GM18907 (cell line): ENCODE measurements at regions not wholly inside any gene's neighbourhood (a gene's known extent, or its start where the extent isn't known, plus 50 kb on each side); places are given as distances from the start of the nearest gene placed in this dataset.
"Not testable (repeated sequence)": the region's sequence is repeated elsewhere in the genome, so short reads cannot be mapped to it uniquely, and the experiment has no call there.

Experiments used
- ATAC-seq: cut with Tn5 transposase; IDR thresholded peaks from one replicate; pipeline ENCODE4 v1.9.1; 2021; ENCODE audit warnings: mild to moderate bottlenecking, moderate library complexity; ENCODE audit not compliant: unreplicated experiment

DNA sequence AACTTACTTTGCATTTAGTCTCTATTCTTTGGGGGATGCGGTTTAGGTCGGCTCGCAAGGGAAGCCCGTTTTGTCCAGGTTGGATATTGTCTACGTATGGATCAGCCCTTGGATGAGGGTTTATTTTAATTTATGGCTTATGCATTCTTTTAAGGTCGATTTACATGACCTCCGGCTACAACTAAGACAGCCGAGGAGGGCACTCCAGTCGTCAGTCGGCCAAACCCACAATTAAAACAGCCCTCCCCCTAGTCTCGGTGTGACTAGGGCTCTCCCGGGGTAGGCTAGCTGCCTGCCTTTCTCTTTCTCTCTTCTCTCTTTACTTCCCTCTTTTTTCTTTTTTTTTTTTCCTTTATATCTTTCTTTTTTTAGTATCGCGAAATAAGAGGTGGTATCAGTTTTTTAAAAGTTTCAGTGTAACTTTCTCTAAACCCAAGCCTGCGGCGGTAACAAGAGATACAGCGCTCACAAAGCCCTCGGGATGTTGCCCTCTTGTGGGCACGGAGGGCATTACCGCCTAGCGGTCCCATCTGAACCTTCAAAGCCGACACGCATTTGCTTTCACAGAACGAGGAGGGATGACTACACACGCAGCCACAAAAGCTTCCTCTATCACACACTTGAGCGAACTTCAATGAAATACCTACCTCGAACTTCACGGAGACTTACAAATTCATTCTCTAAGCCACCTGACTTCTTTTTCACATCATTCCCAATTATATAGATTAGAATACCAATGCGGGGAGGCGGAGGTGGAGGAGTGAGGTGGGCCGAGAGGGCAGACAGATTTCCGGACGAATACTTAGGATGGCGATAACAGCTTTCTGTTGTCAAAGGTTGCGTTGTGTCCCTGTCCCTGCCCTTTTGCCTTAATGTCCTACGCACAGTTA is 132.3 kb upstream of the C11orf58 start:
- peak; percentile 98 for ATAC-seq

DNA sequence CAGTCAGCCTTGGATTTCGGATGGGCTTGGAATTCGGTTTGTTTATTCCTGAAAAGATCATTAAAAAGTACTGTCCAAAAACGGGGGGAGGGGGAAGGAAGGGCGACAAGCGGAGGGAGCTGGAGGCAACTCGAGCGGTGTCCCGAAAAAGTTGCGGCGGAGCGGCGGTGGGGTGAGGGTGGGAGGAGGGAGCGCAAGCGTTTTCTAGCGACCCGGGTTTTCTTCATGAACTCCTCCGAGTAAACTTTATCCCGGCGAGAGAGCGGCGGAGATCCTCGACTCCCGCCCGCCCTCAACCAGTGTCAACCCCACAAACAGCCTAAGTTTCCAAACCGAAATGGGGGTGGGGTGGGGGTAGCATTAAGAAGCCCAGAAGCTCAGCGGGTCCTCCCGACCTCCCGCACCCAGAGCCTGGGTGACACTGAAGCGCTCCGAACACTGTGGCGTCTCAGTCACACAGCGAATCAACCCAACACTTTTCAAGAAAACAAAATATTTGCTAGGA is 133.0 kb upstream of the C11orf58 start:
- ATAC-seq, result no peak

DNA sequence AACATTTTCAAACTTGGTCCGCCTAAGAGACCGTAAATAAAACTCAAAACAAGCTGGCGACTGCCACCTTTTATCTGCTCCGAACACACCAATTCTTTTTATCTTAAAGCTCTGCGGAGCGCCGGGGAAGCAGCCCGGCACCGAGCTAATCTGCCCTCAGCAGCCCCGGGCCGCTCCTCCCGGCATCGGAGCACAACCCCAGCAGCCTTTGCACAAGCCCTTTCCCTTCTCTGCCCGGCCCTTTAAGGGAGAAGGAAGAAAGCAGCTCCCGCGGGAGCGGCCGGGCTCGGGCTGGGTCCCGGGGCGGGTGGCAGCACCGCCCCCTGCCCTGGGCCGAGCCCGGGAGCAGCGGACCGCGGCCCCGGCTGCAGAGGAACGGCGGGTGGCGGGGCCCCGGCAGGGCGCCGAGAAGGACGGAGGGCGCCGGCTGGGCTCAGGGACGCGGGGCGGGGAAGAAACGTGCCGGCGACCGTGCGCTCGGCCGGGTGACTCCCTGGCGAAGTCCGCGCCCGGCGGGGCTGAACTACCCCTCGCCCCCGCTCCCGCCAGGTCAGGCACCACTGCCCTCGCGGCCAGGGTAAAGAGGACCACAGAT is 133.6 kb upstream of the C11orf58 start:
- ATAC-seq, result no peak

DNA sequence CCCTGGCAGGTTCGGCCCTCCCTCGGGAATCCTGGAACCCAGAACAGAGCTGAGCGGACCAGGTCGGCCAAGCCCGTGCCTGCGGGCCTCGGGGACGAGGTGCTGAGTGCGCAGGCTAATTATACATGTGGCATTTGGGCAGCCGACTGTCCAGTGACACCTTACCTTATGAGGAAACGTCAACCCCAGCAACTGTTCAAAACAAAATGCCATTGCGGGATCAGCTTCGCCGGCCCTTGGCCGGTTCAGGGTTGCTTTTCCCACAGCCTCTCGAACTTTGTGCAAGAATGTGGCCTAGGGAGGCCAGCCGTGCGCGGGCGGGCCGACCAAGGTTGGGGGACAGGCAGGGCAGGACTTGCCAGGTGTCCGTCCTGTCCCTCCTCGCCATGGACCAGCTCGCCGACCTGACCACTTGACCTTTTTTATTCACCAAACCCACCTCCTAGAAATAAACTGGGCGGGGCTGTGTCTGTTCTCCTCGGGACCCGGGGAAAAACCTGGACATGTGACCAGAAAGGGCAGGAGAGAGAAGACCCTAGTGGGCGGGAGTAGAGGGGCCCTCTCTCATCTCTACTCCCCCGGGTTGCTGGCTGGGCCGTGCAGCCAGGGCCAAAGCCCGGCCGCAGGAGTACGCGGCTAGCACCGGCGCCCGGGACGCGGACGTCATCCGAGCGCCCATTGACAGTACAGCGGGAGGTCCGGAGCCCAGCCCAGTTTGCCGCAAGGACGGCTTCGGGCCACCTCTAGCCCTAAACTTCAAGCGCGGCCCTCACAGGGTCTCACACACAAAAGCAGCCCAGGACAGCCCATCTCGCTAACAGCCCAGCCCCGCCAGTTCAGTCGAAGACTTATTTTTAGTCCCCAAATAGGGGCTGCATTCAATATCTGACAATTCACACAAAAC is 134.3 kb upstream of the C11orf58 start:
- ATAC-seq, result no peak

DNA sequence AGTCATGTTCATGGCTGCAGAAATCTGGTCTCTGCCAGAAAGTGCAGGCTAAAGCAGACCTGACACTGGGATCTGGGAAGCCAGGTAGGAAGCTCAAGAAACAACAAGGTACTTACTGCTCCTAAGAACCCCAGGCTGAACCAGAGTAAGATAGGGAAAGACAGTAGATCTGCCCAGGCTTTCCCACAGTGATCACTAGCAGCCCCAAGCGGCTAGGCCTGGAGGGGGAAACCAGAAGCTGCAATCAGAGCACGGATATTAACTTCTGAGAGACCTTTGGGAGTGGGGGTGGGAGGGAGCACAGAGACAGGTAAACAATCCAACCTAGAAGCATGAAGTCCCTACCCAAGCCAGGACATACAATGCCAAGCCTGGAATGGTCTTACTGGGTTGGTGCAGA is 135.2 kb upstream of the C11orf58 start:
- no peak for ATAC-seq

DNA sequence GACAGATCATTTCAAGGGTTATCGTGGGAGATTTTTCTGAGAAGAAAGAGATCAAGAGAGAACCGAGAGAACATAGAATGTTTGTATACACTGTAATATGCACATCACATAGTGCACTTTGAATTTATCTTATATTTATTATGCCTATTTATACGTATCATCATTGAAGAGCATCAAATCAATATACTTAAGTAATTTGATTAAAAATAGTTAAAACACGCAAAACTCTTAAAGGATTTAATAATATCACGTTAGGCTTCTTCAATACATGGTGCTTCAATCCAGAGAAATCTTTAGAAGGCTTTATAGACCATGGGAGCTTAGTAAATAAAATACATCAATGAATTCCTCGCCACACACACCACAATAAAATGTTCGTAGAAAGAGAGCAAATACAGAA is 139.5 kb upstream of the C11orf58 start:
- no peak for ATAC-seq

DNA sequence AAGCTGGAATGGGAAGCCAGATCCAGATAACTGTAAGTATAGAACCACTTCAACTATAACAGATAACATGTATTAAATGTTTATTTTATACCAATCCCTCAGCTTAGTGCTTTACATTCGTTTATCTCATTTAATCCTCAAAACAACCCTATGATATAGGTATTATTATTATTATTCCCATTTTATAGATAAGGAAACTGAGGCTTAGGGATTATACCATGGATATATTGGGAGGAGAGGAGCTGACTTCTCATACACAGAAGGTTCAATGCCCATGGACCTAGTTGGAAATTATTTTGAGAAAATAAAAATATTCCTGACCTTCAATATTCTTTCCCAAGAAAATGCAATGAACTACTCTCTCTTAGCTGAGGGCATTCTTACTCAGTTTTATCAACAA is 140.4 kb upstream of the C11orf58 start:
- no peak for ATAC-seq

DNA sequence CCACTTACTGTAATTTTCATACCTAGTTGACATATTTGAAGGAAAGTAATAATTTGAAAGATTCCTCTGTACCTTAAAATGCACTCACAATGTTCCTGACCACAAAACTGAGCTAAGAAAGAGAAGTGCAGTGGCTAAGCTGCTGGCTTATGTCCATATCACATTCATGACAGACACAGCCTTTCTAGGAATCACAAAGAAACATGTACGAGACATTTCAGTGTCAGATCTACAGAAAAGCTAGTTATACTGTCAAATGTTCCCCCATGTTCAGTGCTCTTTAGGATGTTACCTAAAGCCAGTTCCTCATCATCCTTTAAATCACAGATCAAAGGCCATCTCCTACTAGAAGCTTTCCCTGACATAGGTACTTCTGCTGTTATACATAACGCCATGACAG is 142.2 kb upstream of the C11orf58 start:
- ATAC-seq, result no peak

DNA sequence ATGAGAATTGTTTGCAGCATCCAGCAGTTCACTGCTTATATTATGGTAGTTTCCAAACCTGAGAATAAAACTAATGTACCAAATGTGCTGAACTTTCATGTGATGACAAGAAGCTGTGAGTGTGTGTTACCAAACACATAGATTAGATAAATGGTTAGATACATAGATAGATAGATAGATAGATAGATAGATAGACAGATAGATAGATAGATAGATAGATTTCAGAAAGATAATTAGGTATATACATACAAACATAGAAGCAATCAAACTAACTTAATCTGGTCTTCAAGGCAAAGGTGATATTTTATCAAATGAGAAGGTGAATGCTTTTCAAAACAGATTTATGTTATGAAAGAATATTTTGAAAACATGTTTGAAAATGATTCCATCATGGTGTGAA is 147.3 kb upstream of the C11orf58 start:
- no peak for ATAC-seq

DNA sequence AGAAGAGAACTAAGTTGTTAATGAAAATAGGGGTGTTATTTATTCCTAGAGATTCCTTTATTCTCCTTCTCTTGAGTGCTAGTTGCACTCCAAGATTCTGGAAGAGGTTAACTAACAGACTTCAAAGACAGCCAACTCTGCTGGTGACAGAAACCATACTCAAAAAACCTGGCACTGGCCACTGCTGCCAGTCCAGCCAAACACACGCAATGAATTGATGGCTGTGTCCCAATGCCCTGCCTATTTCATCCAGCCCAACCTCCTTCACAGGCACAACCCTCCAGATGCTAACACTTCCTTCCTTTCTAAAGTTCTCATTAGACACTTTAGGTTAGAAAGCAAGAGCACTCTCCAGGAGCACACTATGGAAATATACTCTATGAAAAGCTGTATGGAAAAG is 150.8 kb upstream of the C11orf58 start:
- no peak for ATAC-seq

DNA sequence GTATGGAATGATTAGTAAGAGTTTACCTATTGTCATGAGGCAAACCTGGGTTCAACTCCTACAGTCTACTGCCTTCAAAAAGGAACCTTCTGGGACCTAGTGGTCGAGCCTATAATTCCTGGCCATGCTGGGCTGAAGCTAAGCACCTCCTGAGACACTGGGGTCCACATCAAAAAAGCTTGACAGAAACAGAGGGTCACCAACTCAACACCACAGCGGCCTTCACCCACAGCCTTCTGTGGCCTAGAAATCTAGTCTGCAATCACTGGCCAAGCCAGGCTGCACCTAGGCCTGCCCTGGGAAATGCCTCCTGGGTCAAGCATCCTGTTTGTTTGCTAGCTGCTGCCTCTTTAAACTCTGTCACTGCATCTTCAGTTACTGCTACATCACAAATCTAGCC is 153.9 kb upstream of the C11orf58 start:
- ATAC-seq, result no peak

DNA sequence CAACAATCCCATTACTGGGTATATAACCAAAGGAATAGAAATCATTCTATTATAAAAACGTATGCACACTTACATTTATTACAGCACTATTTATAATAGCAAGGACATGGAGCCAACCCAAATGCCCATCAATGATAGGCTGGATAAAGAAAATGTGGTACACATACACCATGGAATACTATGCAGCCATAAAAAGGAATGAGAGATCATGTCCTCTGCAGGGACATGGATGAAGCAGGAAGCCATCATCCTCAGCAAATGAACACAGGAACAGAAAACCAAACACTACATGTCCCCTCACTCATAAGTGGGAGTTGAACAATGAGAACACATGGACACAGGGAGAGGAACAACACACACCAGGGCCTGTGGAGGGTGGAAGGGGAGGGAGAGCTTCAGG is 157.4 kb upstream of the C11orf58 start:
- not testable (repeated sequence) for ATAC-seq

DNA sequence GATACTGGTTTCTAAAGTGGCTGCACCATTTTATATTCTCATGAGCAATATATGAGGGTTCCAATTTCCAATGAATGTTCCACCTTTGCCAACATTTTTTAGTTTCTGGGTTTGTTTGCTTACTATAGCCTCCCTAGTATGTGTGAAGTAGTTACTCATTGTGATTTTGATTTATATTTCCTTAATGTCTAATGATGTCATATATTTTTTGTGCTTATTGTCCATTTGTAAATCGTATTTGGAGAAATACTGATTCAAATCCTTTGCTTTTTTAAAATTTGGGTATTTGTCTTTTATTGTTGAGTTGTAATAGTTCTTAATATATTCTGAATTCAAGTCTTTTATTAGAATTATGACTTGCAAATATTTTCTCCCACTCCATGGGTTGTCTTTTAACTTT is 161.0 kb upstream of the C11orf58 start:
- ATAC-seq, result no peak

DNA sequence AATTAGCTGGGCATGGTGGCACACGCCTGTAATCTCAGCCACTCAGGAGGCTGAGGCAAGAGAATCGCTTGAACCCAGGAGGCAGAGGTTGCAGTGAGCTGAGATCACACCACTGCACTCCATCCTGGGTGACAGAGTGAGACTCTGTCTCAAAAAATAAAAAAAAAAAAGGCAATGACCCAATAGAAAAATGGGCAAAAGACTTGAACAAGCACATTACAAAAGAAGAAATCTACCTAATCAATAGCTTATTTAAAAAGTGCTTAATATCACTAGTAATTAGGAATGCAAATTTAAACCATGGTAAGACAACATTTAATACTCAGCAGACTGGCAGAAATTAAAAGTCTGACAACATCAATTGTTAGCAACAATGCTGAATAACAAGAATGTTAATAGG is 163.6 kb upstream of the C11orf58 start:
- not testable (repeated sequence) for ATAC-seq

DNA sequence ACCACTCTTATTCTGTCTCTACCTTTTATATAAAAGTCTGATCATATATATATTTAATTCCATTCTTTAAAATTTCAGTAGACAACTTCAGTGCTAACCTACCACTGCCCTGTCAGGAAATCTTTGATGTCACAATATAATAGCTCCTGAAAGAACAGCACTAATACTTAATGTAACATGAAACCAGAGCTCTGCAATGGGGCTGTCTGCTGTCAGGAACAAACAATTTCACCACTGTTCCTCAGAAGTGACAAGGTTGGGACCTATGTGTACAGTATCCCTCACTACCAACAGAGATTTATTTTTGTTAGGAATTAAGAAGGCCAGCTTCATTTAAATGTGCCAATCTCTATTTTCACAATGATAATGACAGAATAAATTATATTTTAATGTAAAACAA is 165.5 kb upstream of the C11orf58 start:
- ATAC-seq, result no peak

DNA sequence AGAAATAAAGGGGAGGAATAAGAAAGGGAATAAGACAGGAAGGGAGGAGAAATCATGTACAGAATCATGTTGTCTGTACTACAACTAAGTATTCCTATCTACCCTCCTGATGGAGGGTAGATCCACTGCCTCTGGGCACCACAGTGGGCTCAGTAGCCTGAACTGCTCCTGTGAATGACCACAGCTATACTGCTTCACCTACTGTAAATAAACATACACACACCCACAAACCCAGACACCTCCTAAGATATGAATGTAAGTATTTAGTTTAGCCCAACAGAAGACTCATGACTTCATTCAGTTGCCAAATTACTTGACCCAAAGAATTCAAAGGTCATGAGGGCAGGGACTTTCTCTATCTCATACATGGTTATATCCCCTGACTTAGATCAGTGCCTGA is 177.3 kb upstream of the C11orf58 start:
- ATAC-seq, result no peak

DNA sequence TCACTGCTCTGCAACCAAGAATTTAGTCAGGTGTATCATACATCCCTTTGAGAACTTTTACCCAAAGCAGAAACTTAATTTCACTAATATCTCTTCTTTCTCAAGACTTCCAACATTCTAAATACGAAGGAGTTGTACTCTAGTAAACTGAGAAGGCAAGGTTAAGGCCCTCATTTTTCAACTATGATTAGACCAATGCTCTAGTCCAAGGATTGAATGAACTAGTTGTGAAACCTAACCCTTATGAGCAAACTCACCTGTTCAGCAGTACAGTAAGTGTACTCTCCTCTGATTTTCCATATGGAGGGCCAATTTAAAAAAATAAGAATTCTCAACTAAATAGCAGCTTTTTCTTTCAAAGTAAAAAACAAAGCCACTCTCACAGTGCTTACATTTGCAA is 180.0 kb upstream of the C11orf58 start:
- ATAC-seq, result no peak

DNA sequence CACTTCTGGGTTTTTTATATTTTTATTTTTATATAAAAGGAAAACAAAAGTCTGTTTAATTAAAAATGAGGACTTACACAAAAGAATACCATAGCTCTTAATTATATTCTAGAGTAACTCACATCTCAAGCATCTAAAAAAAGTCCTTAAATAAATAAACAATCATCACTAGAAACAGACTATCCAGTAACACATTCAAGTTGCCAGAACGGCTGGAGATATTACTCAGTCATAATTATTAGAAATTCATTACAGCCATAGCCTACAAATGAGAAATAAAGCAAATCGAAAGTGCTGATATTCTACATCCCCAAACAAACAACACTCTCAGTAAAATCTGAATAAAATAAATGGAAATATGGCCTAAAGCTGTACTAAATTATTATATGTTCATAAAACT is 182.5 kb upstream of the C11orf58 start:
- ATAC-seq, result no peak

DNA sequence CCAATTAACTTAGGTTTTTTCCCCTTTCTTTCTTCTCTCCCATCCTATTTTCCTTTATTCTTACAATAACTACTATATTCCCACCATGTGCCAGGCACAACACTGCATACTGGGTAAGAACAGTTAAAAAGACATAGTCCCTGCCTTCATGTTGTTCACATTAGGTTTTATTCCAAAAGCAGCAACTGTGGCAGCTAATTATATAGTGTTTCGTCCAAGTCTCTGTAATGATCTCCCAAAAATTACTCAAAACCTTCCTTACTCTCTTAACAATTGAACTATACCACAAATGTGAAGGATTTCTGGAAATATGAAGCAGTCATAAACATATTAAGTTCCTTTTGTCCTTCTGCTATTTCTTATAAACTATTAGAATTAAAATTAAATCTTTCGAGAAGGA is 184.1 kb upstream of the C11orf58 start:
- ATAC-seq, result no peak

DNA sequence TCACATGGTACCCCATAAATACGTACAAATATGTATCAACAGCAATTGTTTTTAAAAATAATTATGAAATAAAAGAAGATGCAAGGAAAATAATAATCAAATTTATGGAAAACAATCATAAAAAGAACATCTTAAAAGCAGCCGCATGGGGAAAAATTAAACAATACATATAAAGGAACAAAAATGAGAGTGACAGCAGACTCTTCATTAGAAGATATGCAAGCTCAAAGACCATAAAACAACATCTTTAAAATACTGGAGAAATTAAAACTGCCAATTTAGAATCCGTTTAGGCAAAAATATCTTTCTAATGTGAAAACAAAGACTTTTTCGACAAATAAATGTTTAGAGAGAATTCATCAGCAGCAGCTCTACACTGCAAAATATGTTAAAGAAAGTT is 190.6 kb upstream of the C11orf58 start:
- no peak for ATAC-seq

DNA sequence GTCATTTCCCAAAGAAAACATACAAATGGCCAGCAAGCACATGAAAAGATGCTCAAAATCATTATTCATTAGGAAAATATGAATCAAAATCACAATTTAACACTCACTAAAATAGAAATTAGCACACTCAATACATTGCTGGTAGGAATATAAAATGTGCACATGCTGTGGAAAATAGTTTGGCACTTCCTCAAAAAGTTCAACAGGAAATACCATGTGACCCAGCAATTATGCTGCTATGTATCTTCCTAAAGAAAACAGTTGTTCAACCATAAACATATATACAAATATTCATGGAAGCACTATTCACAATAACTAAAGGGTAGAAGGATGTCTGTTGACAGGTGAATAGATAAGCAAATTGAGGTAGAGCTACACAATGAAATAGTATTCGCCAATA is 187.3 kb upstream of the SOX6 start:
- no peak for ATAC-seq
